ENCODE measurements at regions not wholly inside any gene's neighbourhood (a gene's known extent, or its start where the extent isn't known, plus 50 kb on each side); places are given as distances from the start of the nearest gene placed in this dataset.
A peak's percentile ranks its signal among the peaks of the same experiment; 100 is the strongest.

DNA sequence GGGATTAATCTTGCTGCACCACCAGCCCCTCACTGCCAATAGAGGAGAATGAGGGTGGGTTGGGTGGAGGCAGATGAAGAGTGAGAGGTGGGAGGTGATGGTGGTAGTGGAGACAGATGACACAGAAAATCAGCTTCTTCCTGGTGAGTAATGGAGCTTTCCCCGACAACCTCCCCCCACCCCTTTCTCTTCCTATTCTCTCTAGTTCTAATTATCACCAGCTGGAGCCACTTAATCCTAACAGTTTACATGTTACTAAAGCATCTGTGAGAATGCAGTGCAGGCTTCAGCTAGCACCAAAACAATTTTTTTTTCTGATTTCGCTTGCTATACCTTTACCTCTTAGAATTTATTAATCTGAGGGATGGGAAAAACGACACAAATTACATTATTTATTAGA is 116.1 kb upstream of the DNAJC19 start:
- TF ChIP-seq EZH2 (IDR thresholded peaks at IDR 0.05; ENCODE audit: low read length) (no peak), CTCF (optimal IDR thresholded peaks at IDR 0.05 in 1 of 3, IDR thresholded peaks at IDR 0.05 in 1 of 3, conservative IDR thresholded peaks at IDR 0.05 in 1 of 3; ENCODE audit: extremely low read depth in 1 of 3, insufficient read depth in 2 of 3, low read length in 3 of 3) (no peak)
- no peaks in the 10 kb centered on the region for H4K20me1 ChIP-seq (ENCODE audit: control insufficient read depth, extremely low read depth, insufficient read depth, low read length)
- H3K27ac ChIP-seq (ENCODE audit: control insufficient read depth, insufficient read depth, low read length) = no peak overlapping the region
- no peak overlapping the region for H3K9ac ChIP-seq (ENCODE audit: control insufficient read depth, extremely low read depth, insufficient read depth, low read length)
- H3K4me2 ChIP-seq (ENCODE audit: control insufficient read depth, extremely low read depth, insufficient read depth, low read depth, low read length) = no peak overlapping the region
- FAIRE-seq (no peak), DNase-seq (ENCODE audit: low read depth, low spot score) (no peak)
- dilution Hi-C loops (cut with MboI; ENCODE audit: extremely low pct_ligation_motif_present, low sequenced_read_pairs) = no loop called here
- H2AFZ ChIP-seq (ENCODE audit: control insufficient read depth, low read length) = no peak overlapping the region
- no peaks in the 10 kb centered on the region for H3K9me3 ChIP-seq (ENCODE audit: control insufficient read depth, low read depth, low read length)
- no peaks in the 10 kb centered on the region for H3K9me1 ChIP-seq (ENCODE audit: control insufficient read depth, extremely low read depth, insufficient read depth, low read length)
- H3K27me3 ChIP-seq (ENCODE audit: control insufficient read depth, extremely low read depth, insufficient read depth, low read length) = no peaks in the 10 kb centered on the region
- no peaks in the 10 kb centered on the region for H3K79me2 ChIP-seq (ENCODE audit: control insufficient read depth, insufficient read depth, low read length)
- no peaks in the 10 kb centered on the region for H3K4me1 ChIP-seq (ENCODE audit: control insufficient read depth, extremely low read depth, insufficient read depth, low read length)
- no peaks in the 10 kb centered on the region for H3K36me3 ChIP-seq (ENCODE audit: control insufficient read depth in 2 of 2, extremely low read depth in 1 of 2, insufficient read depth in 2 of 2, low read length in 2 of 2)
- no peak overlapping the region for H3K4me3 ChIP-seq (ENCODE audit: control insufficient read depth in 2 of 3, extremely low read depth in 1 of 3, insufficient read depth in 2 of 3, low read depth in 1 of 3, low read length in 3 of 3)

DNA sequence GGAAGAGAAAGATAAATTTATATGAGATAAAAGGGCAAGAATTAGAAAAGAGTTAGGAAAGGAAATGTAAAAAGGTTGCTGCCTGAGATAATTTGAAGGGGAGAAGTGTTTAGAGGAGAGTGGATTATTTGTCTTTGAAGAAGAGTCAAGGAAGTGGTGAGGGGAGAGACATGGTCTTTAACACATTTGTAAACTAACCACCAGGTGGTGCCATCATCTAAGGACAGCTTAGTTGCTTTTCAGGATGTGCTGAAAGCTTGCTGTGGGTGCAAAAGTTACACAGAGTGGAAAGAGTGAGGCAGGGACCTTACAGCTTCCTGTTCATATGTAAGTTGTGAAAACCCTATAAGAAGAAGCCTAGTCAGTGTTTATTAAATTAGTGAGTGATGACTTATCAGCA is 114.1 kb upstream of the DNAJC19 start:
- H3K27me3 ChIP-seq (ENCODE audit: control insufficient read depth, extremely low read depth, insufficient read depth, low read length) = no peaks in the 10 kb centered on the region
- dilution Hi-C loops (cut with MboI; ENCODE audit: extremely low pct_ligation_motif_present, low sequenced_read_pairs) = no loop called here
- no peak overlapping the region for H3K9ac ChIP-seq (ENCODE audit: control insufficient read depth, extremely low read depth, insufficient read depth, low read length)
- H3K4me1 ChIP-seq (ENCODE audit: control insufficient read depth, extremely low read depth, insufficient read depth, low read length) = no peaks in the 10 kb centered on the region
- no peak overlapping the region for H3K27ac ChIP-seq (ENCODE audit: control insufficient read depth, insufficient read depth, low read length)
- H3K4me3 ChIP-seq (ENCODE audit: control insufficient read depth in 2 of 3, extremely low read depth in 1 of 3, insufficient read depth in 2 of 3, low read depth in 1 of 3, low read length in 3 of 3) = no peak overlapping the region
- DNase-seq (ENCODE audit: low read depth, low spot score) (no peak), FAIRE-seq (no peak)
- H3K4me2 ChIP-seq (ENCODE audit: control insufficient read depth, extremely low read depth, insufficient read depth, low read depth, low read length) = no peak overlapping the region
- TF ChIP-seq EZH2 (IDR thresholded peaks at IDR 0.05; ENCODE audit: low read length) (no peak), CTCF (optimal IDR thresholded peaks at IDR 0.05 in 1 of 3, IDR thresholded peaks at IDR 0.05 in 1 of 3, conservative IDR thresholded peaks at IDR 0.05 in 1 of 3; ENCODE audit: extremely low read depth in 1 of 3, insufficient read depth in 2 of 3, low read length in 3 of 3) (peak in 2 of 3 experiments; percentile 24 to 45)
- H4K20me1 ChIP-seq (ENCODE audit: control insufficient read depth, extremely low read depth, insufficient read depth, low read length) = no peaks in the 10 kb centered on the region
- H2AFZ ChIP-seq (ENCODE audit: control insufficient read depth, low read length) = no peak overlapping the region
- no peaks in the 10 kb centered on the region for H3K36me3 ChIP-seq (ENCODE audit: control insufficient read depth in 2 of 2, extremely low read depth in 1 of 2, insufficient read depth in 2 of 2, low read length in 2 of 2)
- H3K79me2 ChIP-seq (ENCODE audit: control insufficient read depth, insufficient read depth, low read length) = no peaks in the 10 kb centered on the region
- no peaks in the 10 kb centered on the region for H3K9me3 ChIP-seq (ENCODE audit: control insufficient read depth, low read depth, low read length)
- no peaks in the 10 kb centered on the region for H3K9me1 ChIP-seq (ENCODE audit: control insufficient read depth, extremely low read depth, insufficient read depth, low read length)
